ENCODE measurements at regions not wholly inside any gene's neighbourhood (a gene's known extent, or its start where the extent isn't known, plus 50 kb on each side); places are given as distances from the start of the nearest gene placed in this dataset.

- no peak for TF ChIP-seq HMG20A (CRISPR knock-in tag; IDR thresholded peaks at IDR 0.05; ENCODE audit: borderline replicate concordance)
- no peak for TF ChIP-seq JUND (CRISPR knock-in tag; IDR thresholded peaks at IDR 0.05)
Measured at GRCh38 chr18:28793901-28794300, 617.0 kb upstream of the CDH2 start (continued).

DNA sequence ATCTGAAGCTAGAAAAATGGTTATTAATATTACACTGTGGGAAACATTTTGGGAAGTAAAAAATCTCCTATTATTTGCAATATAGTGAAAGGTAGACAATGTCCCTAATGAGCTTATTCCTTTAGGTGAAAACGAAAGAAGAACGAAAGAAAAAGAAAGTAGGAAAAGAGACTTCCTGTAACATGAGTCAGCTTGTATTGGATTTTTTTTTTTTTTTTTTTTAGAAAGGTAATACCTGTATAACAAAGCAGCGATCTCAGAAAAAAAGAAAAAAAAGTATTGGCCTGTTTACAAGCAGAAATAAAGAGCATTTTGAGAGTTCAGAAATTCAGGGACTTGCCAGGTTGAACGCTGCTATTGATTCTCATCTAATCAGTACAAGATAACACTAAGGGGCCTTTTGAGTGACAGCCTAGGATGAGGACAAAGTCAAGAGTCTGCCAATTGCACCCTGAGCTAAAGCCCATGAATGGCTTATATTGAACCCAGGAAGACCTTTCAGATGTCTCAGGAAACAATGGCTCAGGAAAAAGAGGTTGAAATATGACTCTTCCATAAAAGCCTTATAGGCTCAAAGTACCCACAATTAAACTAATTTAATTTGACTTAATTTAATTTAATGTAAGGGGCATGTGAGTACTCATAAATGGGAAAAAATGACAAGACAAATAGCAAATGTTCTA lies 615.6 kb upstream of the CDH2 start:
- Histone ChIP-seq H3K36me3 (replicated peaks in 1 of 2; ENCODE audit: control insufficient read depth in 1 of 2, insufficient read depth in 2 of 2, low read length in 2 of 2) (no peaks in the 10 kb centered on the region), H3K4me3 (replicated peaks in 1 of 3; ENCODE audit: insufficient read depth in 1 of 3, low read depth in 2 of 3, low read length in 3 of 3) (no peak overlapping the region), H3K4me1 (ENCODE audit: insufficient read depth, low read length) (no peaks in the 10 kb centered on the region), H3K4me2 (ENCODE audit: low read depth, low read length) (no peak overlapping the region), H4K20me1 (ENCODE audit: insufficient read depth, low read length) (no peaks in the 10 kb centered on the region), H3K9me3 (ENCODE audit: low read length) (no peaks in the 10 kb centered on the region), H2AFZ (ENCODE audit: low read length) (no peak overlapping the region), H3K27me3 (ENCODE audit: control insufficient read depth in 1 of 2, insufficient read depth in 2 of 2, low read length in 2 of 2) (no peaks in the 10 kb centered on the region), H3K79me2 (ENCODE audit: insufficient read depth, low read length) (no peaks in the 10 kb centered on the region), H3K27ac (ENCODE audit: extremely low read length, insufficient read depth, low read length) (no peak overlapping the region), H3K9ac (ENCODE audit: insufficient read depth, low read depth, low read length) (no peak overlapping the region)
- no peak for DNase-seq (ENCODE audit: low spot score)
- FAIRE-seq, result no peak
- ChIA-PET POLR2A (no interaction called here), CTCF (ENCODE audit: low intra/inter-chr PET ratio, low total read pairs) (no interaction called here)
- intact Hi-C loops (cut with micrococcal nuclease; ENCODE audit: unreplicated experiment), result no loop called here
- in situ Hi-C loops (cut with HindIII; ENCODE audit: extremely low pct_ligation_motif_present, low pct_unique_long_range_greater_than_20kb), result no loop called here
- TF ChIP-seq SIX1 (CRISPR knock-in tag; IDR thresholded peaks at IDR 0.05; ENCODE audit: borderline replicate concordance) (no peak), ARHGAP35 (CRISPR knock-in tag; IDR thresholded peaks at IDR 0.05; ENCODE audit: borderline replicate concordance) (no peak), TEF (CRISPR knock-in tag; IDR thresholded peaks at IDR 0.05) (no peak), TFAP4 (IDR thresholded peaks at IDR 0.05; ENCODE audit: borderline replicate concordance, low read depth) (no peak), NR2C2 (CRISPR knock-in tag; IDR thresholded peaks at IDR 0.05; ENCODE audit: borderline replicate concordance) (no peak), ISL2 (CRISPR knock-in tag; IDR thresholded peaks at IDR 0.05) (no peak), RARG (CRISPR knock-in tag; IDR thresholded peaks at IDR 0.05; ENCODE audit: low read depth) (no peak), ZNF337 (CRISPR knock-in tag; IDR thresholded peaks at IDR 0.05; ENCODE audit: borderline replicate concordance, low read depth) (no peak), TOE1 (CRISPR knock-in tag; IDR thresholded peaks at IDR 0.05) (no peak), REPIN1 (CRISPR knock-in tag; IDR thresholded peaks at IDR 0.05; ENCODE audit: borderline replicate concordance, low read depth) (no peak), ZNF850 (CRISPR knock-in tag; conservative IDR thresholded peaks at IDR 0.05) (no peak), ZNF589 (CRISPR knock-in tag; conservative IDR thresholded peaks at IDR 0.05) (no peak)
- BruUV-seq (replicated peaks), result no TSS peak
- no peak for ATAC-seq
- WGBS (ENCODE audit: low lambda C conversion rate), result 1% methylated on average over 4 of the region's 4 CpGs
